ENCODE measurements at regions not wholly inside any gene's neighbourhood (a gene's known extent, or its start where the extent isn't known, plus 50 kb on each side); places are given as distances from the start of the nearest gene placed in this dataset.

DNA sequence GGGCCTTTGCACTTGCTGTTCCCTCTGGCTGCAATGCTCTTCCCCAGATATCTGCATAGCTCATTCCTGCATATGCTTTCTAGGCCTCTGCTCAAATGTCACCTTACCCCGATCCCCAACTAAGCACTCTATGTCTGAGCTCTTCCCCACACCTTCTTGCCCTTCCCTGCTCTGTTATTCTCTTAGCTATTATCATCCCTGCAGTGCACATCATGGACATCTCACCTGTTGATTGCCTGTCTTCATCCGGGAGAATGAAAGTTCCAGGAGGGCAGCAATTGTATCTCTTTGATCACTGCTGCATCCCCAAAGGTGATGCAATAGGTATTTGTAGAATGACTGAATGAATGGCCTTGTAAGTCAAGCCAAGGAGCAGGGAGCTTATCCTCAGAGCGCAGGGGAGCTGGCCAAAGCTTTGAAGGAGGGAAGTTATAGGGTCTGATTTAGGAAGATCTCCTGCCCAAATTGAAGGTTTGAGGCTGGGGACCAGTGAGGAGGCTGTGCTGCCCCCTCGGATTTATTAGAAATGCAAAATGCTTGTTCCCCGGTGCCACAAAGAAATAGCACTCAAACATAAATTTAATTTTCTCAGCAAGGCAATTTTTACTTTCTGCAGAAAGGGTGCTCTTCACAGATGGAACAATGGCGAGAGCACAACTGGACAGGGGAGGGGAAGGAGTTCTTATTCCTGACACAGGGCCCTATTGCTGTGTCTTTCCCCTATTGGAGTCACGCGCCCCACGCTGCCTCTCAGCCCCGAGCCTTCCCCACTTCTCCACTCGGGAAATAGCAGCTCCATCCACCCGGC lies 631.1 kb downstream of the MATN1 start:
- no peak overlapping the region for H3K4me3 ChIP-seq (ENCODE audit: low read length in 2 of 2)
- no peak overlapping the region for H3K9ac ChIP-seq (ENCODE audit: low read length in 2 of 2)
- H3K27me3 ChIP-seq (ENCODE audit: control insufficient read depth in 1 of 2, insufficient read depth in 2 of 2, low read length in 2 of 2), result peaks cover 9 to 12% of the 10 kb centered on the region in 2 donors
- H3K4me1 ChIP-seq (ENCODE audit: control insufficient read depth, insufficient read depth, low read length), result peaks cover 2% of the 10 kb centered on the region
- no peaks in the 10 kb centered on the region for H3K36me3 ChIP-seq (ENCODE audit: control insufficient read depth in 2 of 2, insufficient read depth in 2 of 2, low read length in 2 of 2)
- peaks cover 12 to 26% of the 10 kb centered on the region in 2 donors for H3K9me3 ChIP-seq (ENCODE audit: control insufficient read depth in 2 of 2, low read length in 2 of 2)
- no peak overlapping the region for H3K27ac ChIP-seq (ENCODE audit: low read length)

DNA sequence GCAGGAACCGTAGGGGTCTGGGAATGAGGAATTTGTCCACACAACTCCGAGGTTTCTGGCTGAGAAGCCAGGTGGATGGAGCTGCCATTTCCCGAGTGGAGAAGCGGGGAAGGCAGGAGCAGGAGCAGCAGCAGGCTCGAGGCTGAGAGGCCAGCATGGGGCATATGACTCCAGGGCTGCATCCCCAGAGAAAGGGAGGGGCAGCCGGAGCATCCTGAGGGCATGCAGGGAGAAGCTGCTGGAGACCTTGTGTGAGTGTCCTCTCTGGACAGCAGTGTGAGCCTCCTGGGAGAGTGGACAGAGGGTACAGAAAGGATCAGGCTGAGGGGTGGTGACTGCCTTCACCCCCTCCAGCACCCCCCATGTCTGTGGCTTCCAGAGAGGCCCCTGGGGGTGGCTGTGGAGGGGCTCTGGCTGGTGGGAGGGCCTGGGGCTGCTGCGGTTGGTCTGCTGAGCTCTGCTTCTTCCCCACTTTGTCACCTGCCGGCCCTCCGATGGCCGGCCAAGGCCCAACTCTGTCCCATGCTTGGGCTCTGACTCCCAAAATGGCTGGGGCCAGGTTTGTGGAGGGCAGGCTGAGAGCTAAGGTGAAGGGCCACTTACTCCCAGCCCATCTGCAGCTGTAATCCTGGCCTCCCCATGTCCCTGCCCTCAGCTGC lies 633.1 kb downstream of the MATN1 start:
- Histone ChIP-seq H3K4me1 (ENCODE audit: control insufficient read depth, insufficient read depth, low read length) (peaks cover 5% of the 10 kb centered on the region), H3K27me3 (ENCODE audit: control insufficient read depth in 1 of 2, insufficient read depth in 2 of 2, low read length in 2 of 2) (peaks cover 6 to 12% of the 10 kb centered on the region in 2 donors), H3K4me3 (ENCODE audit: low read length in 2 of 2) (no peak overlapping the region), H3K36me3 (ENCODE audit: control insufficient read depth in 2 of 2, insufficient read depth in 2 of 2, low read length in 2 of 2) (no peaks in the 10 kb centered on the region), H3K27ac (ENCODE audit: low read length) (no peak overlapping the region), H3K9me3 (ENCODE audit: control insufficient read depth in 2 of 2, low read length in 2 of 2) (peaks cover 12 to 26% of the 10 kb centered on the region in 2 donors), H3K9ac (ENCODE audit: low read length in 2 of 2) (no peak overlapping the region)

DNA sequence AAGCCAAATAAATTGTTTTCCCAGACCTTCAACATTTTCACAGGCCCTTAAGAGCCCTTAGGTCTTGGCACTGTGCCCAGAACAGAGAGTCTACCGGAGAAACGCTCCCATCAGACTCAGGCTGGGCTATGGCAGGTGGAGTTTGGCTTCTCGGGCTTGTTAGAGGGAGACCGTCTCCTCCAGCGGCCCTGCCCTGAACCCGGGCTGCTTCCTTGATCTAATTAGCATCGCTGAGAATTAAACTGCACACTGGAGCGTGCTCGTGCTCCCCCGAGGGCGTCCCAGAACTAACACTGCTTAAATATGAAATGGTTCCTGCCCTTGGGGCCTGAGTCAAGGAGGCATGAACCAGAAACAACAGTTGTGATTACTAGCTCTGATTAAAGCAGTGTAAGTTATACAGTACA lies 634.4 kb downstream of the MATN1 start:
- Histone ChIP-seq H3K9me3 (ENCODE audit: control insufficient read depth in 2 of 2, low read length in 2 of 2) (peaks cover 12 to 26% of the 10 kb centered on the region in 2 donors), H3K27me3 (ENCODE audit: control insufficient read depth in 1 of 2, insufficient read depth in 2 of 2, low read length in 2 of 2) (peaks cover 6 to 12% of the 10 kb centered on the region in 2 donors), H3K4me3 (ENCODE audit: low read length in 2 of 2) (no peak overlapping the region), H3K36me3 (ENCODE audit: control insufficient read depth in 2 of 2, insufficient read depth in 2 of 2, low read length in 2 of 2) (no peaks in the 10 kb centered on the region), H3K9ac (ENCODE audit: low read length in 2 of 2) (no peak overlapping the region), H3K27ac (ENCODE audit: low read length) (no peak overlapping the region), H3K4me1 (ENCODE audit: control insufficient read depth, insufficient read depth, low read length) (peaks cover 17% of the 10 kb centered on the region)

DNA sequence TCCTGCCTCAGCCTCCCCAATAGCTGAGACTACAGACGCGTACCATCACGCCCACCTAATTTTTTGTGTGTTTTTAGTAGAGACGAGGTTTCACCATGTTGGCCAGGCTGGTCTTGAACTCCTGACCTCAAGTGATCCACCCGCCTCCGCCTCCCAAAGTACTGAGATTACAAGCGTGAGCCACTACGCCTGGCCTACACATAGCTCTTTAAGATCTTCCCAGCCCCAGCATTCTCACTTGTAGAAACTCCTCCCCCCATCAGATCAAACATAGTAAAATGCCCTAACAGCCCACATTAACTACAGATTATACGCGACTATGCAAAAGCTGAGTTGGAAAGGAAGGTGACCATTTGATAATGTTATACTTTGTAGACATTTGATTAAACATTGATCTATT lies 634.8 kb downstream of the MATN1 start:
- Histone ChIP-seq H3K36me3 (ENCODE audit: control insufficient read depth in 2 of 2, insufficient read depth in 2 of 2, low read length in 2 of 2) (no peaks in the 10 kb centered on the region), H3K27me3 (ENCODE audit: control insufficient read depth in 1 of 2, insufficient read depth in 2 of 2, low read length in 2 of 2) (peaks cover 3 to 12% of the 10 kb centered on the region in 2 donors), H3K9ac (ENCODE audit: low read length in 2 of 2) (no peak overlapping the region), H3K4me3 (ENCODE audit: low read length in 2 of 2) (no peak overlapping the region), H3K4me1 (ENCODE audit: control insufficient read depth, insufficient read depth, low read length) (peaks cover 21% of the 10 kb centered on the region), H3K27ac (ENCODE audit: low read length) (no peak overlapping the region), H3K9me3 (ENCODE audit: control insufficient read depth in 2 of 2, low read length in 2 of 2) (peaks cover 12 to 26% of the 10 kb centered on the region in 2 donors)

DNA sequence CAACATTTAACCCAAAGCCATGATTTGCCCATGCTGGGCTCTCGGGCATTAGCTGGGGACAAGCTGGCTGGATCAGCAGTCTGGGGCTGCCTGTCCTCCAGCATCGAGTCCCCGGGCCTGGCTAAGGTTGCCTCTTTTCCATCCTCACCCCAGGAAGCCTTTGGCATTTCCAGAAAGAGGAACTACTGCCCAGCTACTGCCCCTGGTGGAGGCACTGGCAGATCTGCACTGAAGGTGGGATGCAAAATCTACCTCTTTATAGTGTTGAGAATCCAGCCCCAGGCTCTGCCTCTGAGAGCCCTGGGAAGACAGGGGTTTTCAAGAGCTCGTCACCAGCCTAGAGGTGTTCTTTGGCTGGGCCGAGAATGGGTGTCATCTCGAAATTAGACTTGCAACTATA lies 635.9 kb downstream of the MATN1 start:
- H3K27me3 ChIP-seq (ENCODE audit: control insufficient read depth in 1 of 2, insufficient read depth in 2 of 2, low read length in 2 of 2), result peaks cover 3 to 12% of the 10 kb centered on the region in 2 donors
- no peak overlapping the region for H3K4me3 ChIP-seq (ENCODE audit: low read length in 2 of 2)
- H3K27ac ChIP-seq (ENCODE audit: low read length), result no peak overlapping the region
- H3K9ac ChIP-seq (ENCODE audit: low read length in 2 of 2), result no peak overlapping the region
- H3K9me3 ChIP-seq (ENCODE audit: control insufficient read depth in 2 of 2, low read length in 2 of 2), result peaks cover 11 to 15% of the 10 kb centered on the region in 2 donors
- peaks cover 27% of the 10 kb centered on the region for H3K4me1 ChIP-seq (ENCODE audit: control insufficient read depth, insufficient read depth, low read length)
- H3K36me3 ChIP-seq (ENCODE audit: control insufficient read depth in 2 of 2, insufficient read depth in 2 of 2, low read length in 2 of 2), result no peaks in the 10 kb centered on the region

DNA sequence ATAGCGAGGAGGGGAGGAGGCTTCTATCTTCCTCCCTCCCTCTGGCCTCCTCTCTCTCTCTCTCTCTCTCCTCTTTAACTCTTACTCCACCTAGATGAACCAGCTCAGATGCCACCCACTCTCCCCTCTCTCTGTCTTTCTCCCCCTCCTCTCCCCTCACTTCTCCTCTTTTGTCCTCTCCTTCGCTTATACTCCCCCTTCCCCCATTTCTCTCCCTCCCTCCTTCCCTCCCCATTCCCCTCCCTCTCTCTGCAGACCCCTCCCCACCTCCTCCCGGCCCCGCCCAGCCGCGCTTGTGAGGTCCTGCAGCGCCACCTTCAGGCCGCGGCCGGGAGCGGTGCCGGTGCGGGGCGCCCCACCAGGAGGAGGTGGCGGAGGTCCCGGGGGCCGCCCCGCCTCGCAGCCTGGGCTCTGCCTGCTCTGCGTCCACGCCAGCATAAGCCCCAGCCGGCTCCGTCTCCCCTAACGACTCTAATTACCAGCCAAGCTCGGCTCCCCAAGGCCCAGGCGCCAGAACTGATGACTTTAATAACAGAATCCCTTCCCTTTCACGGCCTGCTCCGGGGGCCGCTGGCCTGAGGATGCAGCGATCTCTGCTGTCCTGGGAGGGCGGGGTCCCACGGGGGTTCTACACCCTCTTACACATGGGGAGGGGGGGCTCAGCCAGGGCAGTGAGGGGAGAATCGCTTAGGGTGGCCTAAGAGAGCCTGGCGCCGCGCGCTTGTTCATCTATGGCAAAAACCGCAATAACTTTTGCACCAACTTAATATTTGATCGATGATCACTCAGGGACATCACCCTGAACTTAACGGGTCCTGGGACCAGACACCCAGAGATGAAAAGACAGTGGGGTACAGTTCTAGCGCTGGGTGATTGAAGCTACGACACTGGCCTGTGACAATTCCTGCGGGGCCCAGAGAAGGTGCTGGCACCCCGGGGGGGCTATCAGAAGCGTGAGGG lies 637.3 kb downstream of the MATN1 start:
- H3K4me3 ChIP-seq (ENCODE audit: low read length in 2 of 2), result peak overlapping the region in 1 of 2 donors; percentile 61
- H3K36me3 ChIP-seq (ENCODE audit: control insufficient read depth in 2 of 2, insufficient read depth in 2 of 2, low read length in 2 of 2), result no peaks in the 10 kb centered on the region
- no peak overlapping the region for H3K9ac ChIP-seq (ENCODE audit: low read length in 2 of 2)
- peaks cover 5 to 9% of the 10 kb centered on the region in 2 donors for H3K27me3 ChIP-seq (ENCODE audit: control insufficient read depth in 1 of 2, insufficient read depth in 2 of 2, low read length in 2 of 2)
- peaks cover 0 to 2% of the 10 kb centered on the region in 2 donors for H3K9me3 ChIP-seq (ENCODE audit: control insufficient read depth in 2 of 2, low read length in 2 of 2)
- H3K4me1 ChIP-seq (ENCODE audit: control insufficient read depth, insufficient read depth, low read length), result peaks cover 27% of the 10 kb centered on the region
- no peak overlapping the region for H3K27ac ChIP-seq (ENCODE audit: low read length)

DNA sequence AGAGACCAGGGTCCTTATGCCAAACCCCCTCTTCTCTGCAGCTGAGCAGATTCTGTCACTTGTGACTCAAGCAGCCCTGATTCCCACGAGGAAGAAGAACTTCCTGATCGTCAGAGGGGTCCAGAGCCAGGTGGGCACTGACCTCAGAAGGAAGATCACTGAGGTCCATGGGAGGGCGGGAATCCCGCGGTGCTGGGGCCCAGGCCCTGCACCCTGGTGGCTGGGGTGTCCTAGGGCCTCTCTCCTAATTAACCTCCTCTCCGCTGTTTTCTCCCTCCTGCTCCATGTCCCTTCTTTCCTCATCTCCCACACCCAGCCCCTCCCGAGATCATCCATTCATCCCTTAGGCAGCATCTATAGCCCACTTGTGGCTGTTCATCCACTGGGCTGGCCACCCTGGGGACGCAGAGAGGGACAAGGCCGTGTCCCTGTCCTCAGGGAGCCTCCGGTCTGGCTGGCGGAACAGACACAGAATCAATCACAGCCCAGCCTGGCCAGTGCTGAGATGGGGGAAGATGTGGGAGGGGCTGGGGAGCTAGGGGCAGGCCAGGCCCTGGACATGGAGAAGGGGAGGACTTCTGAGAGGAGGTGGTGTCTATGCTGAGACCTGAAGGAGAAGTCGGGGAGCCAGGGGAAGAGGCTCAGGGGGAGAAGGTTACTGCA lies 638.3 kb downstream of the MATN1 start:
- Histone ChIP-seq H3K36me3 (ENCODE audit: control insufficient read depth in 2 of 2, insufficient read depth in 2 of 2, low read length in 2 of 2) (no peaks in the 10 kb centered on the region), H3K4me3 (ENCODE audit: low read length in 2 of 2) (no peak overlapping the region), H3K4me1 (ENCODE audit: control insufficient read depth, insufficient read depth, low read length) (peaks cover 27% of the 10 kb centered on the region), H3K27ac (ENCODE audit: low read length) (no peak overlapping the region), H3K27me3 (ENCODE audit: control insufficient read depth in 1 of 2, insufficient read depth in 2 of 2, low read length in 2 of 2) (peaks cover 2 to 4% of the 10 kb centered on the region in 2 donors), H3K9me3 (ENCODE audit: control insufficient read depth in 2 of 2, low read length in 2 of 2) (no peaks in the 10 kb centered on the region), H3K9ac (ENCODE audit: low read length in 2 of 2) (no peak overlapping the region)

DNA sequence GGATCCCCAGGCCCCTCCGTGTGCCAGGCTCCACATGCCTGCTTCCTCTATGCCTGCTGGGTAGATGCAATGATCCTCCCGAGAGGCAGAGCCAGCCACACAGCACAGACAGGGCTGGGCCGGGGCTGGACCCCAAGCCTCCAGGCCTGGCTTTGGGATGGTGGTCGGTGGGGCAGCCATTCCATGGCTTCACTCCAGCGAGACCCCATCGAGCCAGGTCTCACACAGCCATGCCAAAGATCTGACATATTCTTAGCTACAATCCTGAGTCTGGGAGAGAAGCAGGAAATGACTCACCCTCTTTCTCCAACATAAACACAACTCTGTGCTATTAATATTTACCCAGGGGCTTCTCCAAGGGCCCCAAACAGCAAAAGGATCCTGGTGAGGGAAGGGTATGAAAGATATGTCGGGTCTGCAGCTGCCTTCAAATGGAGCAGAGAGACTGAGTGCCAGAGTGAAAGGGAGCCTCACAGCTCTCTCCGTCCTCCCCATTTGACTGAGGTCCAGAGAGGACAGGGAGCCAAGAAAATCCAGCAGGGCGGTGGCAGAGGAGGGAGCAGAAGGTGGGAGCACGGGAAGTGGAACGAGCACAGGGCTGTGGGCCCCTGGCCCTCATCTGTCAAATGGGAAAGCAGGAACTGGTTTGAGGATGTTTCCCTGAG lies 639.5 kb downstream of the MATN1 start:
- Histone ChIP-seq H3K9ac (ENCODE audit: low read length in 2 of 2) (peak overlapping the region in 1 of 2 donors; percentile 7), H3K27ac (ENCODE audit: low read length) (peak overlapping the region; percentile 37), H3K27me3 (ENCODE audit: control insufficient read depth in 1 of 2, insufficient read depth in 2 of 2, low read length in 2 of 2) (peaks cover 2 to 3% of the 10 kb centered on the region in 2 donors), H3K4me3 (ENCODE audit: low read length in 2 of 2) (peak overlapping the region in 1 of 2 donors; percentile 27), H3K36me3 (ENCODE audit: control insufficient read depth in 2 of 2, insufficient read depth in 2 of 2, low read length in 2 of 2) (no peaks in the 10 kb centered on the region), H3K9me3 (ENCODE audit: control insufficient read depth in 2 of 2, low read length in 2 of 2) (no peaks in the 10 kb centered on the region), H3K4me1 (ENCODE audit: control insufficient read depth, insufficient read depth, low read length) (peaks cover 25% of the 10 kb centered on the region)

DNA sequence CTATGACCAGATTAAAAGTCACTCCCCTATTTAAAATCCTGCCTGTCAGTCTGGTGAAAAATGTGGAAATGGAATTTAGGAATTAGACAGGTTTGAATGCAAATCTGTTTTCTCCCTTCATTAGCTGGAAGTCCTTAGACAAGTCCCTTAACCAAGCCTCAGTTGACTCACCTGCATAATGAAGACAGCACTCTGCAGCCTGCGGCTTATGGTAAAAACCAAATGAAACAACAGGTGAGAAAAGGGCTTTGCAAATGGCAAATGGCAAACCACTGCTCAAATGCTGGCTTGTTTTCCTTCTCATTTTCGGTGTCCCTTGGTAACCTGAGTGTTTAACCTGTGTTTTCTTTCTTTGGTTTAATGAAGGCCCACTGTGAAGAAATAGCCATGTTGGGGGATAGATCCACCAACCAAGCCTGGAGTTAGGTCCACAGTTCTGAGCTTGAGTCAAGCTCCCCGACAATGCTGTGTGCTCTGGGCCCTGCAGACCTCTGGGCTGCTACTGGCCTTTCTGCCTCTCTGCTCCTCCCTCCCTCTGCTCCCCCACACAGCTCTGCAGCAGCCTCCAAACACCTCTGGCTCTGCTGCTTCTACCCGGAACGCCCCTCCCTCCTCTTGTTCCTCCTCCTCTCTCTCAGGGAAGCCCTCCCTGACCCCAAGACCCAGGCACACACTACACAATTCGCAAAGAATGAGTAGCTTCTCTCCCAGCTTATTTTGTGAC lies 641.8 kb downstream of the MATN1 start:
- no peaks in the 10 kb centered on the region for H3K9me3 ChIP-seq (ENCODE audit: control insufficient read depth in 2 of 2, low read length in 2 of 2)
- H3K27me3 ChIP-seq (ENCODE audit: control insufficient read depth in 1 of 2, insufficient read depth in 2 of 2, low read length in 2 of 2), result peaks cover 0 to 2% of the 10 kb centered on the region in 2 donors
- H3K9ac ChIP-seq (ENCODE audit: low read length in 2 of 2), result no peak overlapping the region
- H3K36me3 ChIP-seq (ENCODE audit: control insufficient read depth in 2 of 2, insufficient read depth in 2 of 2, low read length in 2 of 2), result no peaks in the 10 kb centered on the region
- H3K4me1 ChIP-seq (ENCODE audit: control insufficient read depth, insufficient read depth, low read length), result peaks cover 25% of the 10 kb centered on the region
- no peak overlapping the region for H3K4me3 ChIP-seq (ENCODE audit: low read length in 2 of 2)
- H3K27ac ChIP-seq (ENCODE audit: low read length), result no peak overlapping the region
